ENCODE measurements at regions not wholly inside any gene's neighbourhood (a gene's known extent, or its start where the extent isn't known, plus 50 kb on each side); places are given as distances from the start of the nearest gene placed in this dataset.

DNA sequence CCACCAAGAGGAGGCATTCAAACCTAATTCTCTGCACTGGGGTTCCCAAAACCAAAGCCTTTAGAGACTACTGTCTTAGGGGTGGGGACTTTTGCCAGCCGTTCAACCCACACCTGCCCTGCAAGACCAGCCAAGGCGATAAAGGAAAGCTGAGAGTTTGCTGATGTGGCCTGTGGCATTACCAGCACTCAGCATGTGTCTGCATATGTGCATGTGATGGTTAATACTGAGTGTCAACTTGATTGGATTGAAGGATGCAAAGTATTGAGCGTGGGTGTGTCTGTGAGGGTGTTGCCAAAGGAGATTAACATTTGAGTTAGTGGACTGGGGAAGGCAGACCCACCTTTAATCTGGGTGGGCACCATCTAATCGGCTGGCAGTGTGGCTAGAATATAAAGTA, 474.2 kb downstream of the MED10 start:
- DNase-seq (no peak), ATAC-seq (no peak)
- intact Hi-C loops (cut with DNase I) = no loop called here
- Histone ChIP-seq H3K27me3 (peaks cover 0 to 4% (median 0%) of the 10 kb centered on the region in 9 donors), H3K36me3 (no peaks in the 10 kb centered on the region), H3K27ac (no peak overlapping the region), H3K9me3 (no peaks in the 10 kb centered on the region), H3K4me1 (no peaks in the 10 kb centered on the region), H3K4me3 (no peak overlapping the region)
- WGBS, 4 donors = 61 to 73% (median 68%) methylated on average over 4 of the region's 4 CpGs
- TF ChIP-seq POLR2A (IDR thresholded peaks at IDR 0.05) = no peak

GRCh38 chr5:5902678-5903646, 475.4 kb downstream of the MED10 start:
- Histone ChIP-seq H3K9me3 (no peaks in the 10 kb centered on the region), H3K27ac (no peak overlapping the region), H3K4me1 (no peaks in the 10 kb centered on the region), H3K4me3 (no peak overlapping the region), H3K36me3 (no peaks in the 10 kb centered on the region), H3K27me3 (peaks cover 0 to 2% (median 0%) of the 10 kb centered on the region in 9 donors)
- ATAC-seq (no peak), DNase-seq (no peak)
- intact Hi-C loops (cut with DNase I) = no loop called here
- TF ChIP-seq POLR2A (IDR thresholded peaks at IDR 0.05) = no peak
- TF ChIP-seq, protein P1, sequence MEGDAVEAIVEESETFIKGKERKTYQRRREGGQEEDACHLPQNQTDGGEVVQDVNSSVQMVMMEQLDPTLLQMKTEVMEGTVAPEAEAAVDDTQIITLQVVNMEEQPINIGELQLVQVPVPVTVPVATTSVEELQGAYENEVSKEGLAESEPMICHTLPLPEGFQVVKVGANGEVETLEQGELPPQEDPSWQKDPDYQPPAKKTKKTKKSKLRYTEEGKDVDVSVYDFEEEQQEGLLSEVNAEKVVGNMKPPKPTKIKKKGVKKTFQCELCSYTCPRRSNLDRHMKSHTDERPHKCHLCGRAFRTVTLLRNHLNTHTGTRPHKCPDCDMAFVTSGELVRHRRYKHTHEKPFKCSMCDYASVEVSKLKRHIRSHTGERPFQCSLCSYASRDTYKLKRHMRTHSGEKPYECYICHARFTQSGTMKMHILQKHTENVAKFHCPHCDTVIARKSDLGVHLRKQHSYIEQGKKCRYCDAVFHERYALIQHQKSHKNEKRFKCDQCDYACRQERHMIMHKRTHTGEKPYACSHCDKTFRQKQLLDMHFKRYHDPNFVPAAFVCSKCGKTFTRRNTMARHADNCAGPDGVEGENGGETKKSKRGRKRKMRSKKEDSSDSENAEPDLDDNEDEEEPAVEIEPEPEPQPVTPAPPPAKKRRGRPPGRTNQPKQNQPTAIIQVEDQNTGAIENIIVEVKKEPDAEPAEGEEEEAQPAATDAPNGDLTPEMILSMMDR (IDR thresholded peaks at IDR 0.05) = no peak
- 77 to 87% (median 85%) methylated on average over 10 of the region's 10 CpGs for WGBS, 4 donors

GRCh38 chr5:5900350-5900749, 477.9 kb downstream of the ICE1 start:
- no peak overlapping the region for H3K4me3 ChIP-seq
- H3K36me3 ChIP-seq = no peaks in the 10 kb centered on the region
- no peaks in the 10 kb centered on the region for H3K4me1 ChIP-seq
- intact Hi-C loops (cut with DNase I) = no loop called here
- 83 to 90% (median 86%) methylated on average over 6 of the region's 6 CpGs for WGBS, 4 donors
- H3K27ac ChIP-seq = no peak overlapping the region
- no peaks in the 10 kb centered on the region for H3K27me3 ChIP-seq
- H3K9me3 ChIP-seq = no peaks in the 10 kb centered on the region
- no peak for ATAC-seq
- no peak for DNase-seq
- TF ChIP-seq, protein P1 (IDR thresholded peaks at IDR 0.05) = no peak
- TF ChIP-seq POLR2A (IDR thresholded peaks at IDR 0.05) = no peak

GRCh38 chr5:5899716-5900115, 477.2 kb downstream of the ICE1 start:
- no peaks in the 10 kb centered on the region for H3K27me3 ChIP-seq
- H3K4me1 ChIP-seq = no peaks in the 10 kb centered on the region
- TF ChIP-seq, protein P1 (IDR thresholded peaks at IDR 0.05) = no peak
- TF ChIP-seq POLR2A (IDR thresholded peaks at IDR 0.05) = no peak
- DNase-seq = no peak
- WGBS, 4 donors = 82 to 88% (median 85%) methylated on average over 3 of the region's 3 CpGs
- H3K4me3 ChIP-seq = no peak overlapping the region
- intact Hi-C loops (cut with DNase I) = no loop called here
- no peaks in the 10 kb centered on the region for H3K9me3 ChIP-seq
- no peak for ATAC-seq
- H3K27ac ChIP-seq = no peak overlapping the region
- no peaks in the 10 kb centered on the region for H3K36me3 ChIP-seq

Data from heart left ventricle (tissue), 16 donors.